ENCODE measurements at regions not wholly inside any gene's neighbourhood (a gene's known extent, or its start where the extent isn't known, plus 50 kb on each side); places are given as distances from the start of the nearest gene placed in this dataset.

- DNase-seq (ENCODE audit: low read depth, low spot score) (no peak), ATAC-seq (no peak)
- Histone ChIP-seq H3K4me3 (replicated peaks in 1 of 2; ENCODE audit: low read depth in 1 of 2, low read length in 2 of 2) (no peak overlapping the region), H4K20me1 (ENCODE audit: insufficient read depth) (no peaks in the 10 kb centered on the region; the same call in 1 of the 2 replicates), H3K9me2 (ENCODE audit: insufficient read depth) (no peaks in the 10 kb centered on the region), H3K9ac (ENCODE audit: low read length) (no peak overlapping the region), H3K4me1 (ENCODE audit: control insufficient read depth in 1 of 2, insufficient read depth in 2 of 2, low read length in 2 of 2) (peaks cover 0 to 8% of the 10 kb centered on the region in 2 experiments; a peak in 1 of 4 replicates), H3K27me3 (ENCODE audit: insufficient read depth, low read length) (no peaks in the 10 kb centered on the region), H3K79me2 (ENCODE audit: insufficient read depth, low read length) (no peaks in the 10 kb centered on the region), H3K4me2 (ENCODE audit: low read length) (no peak overlapping the region), H3K9me3 (ENCODE audit: control insufficient read depth in 1 of 2, insufficient read depth in 1 of 2, low read depth in 1 of 2, low read length in 2 of 2) (no peaks in the 10 kb centered on the region), H3K27ac (ENCODE audit: low read depth, low read length) (no peak overlapping the region), H3K36me3 (ENCODE audit: control insufficient read depth in 1 of 2, insufficient read depth in 2 of 2, low read length in 2 of 2) (no peaks in the 10 kb centered on the region), H2AFZ (ENCODE audit: low read depth, low read length, poor library complexity, severe bottlenecking) (no peak overlapping the region)
- ChIA-PET CTCF (no interaction called here), RAD21 (ENCODE audit: low non-redundant PET in 1 of 2, low total read pairs in 2 of 2, uncharacterized antibody in 2 of 2, unreplicated experiment in 2 of 2) (no interaction called here), POLR2A (no interaction called here)
- BruUV-seq (replicated peaks) = no TSS peak
- intact Hi-C loops (cut with micrococcal nuclease) = no loop called here
- TF ChIP-seq FOSL1 (IDR thresholded peaks at IDR 0.05; ENCODE audit: low read depth) (no peak), CTCF (IDR thresholded peaks at IDR 0.05 in 2 of 3, conservative IDR thresholded peaks at IDR 0.05 in 1 of 3; ENCODE audit: borderline replicate concordance in 1 of 3, insufficient read depth in 1 of 3, low read depth in 2 of 3, low read length in 2 of 3) (no peak), EGR1 (IDR thresholded peaks at IDR 0.05; ENCODE audit: low read depth) (no peak), RAD21 (IDR thresholded peaks at IDR 0.05; ENCODE audit: low read depth) (no peak), SP1 (IDR thresholded peaks at IDR 0.05; ENCODE audit: low read depth) (no peak), POLR2AphosphoS5 (IDR thresholded peaks at IDR 0.05; ENCODE audit: low read depth, low read length) (no peak), ATF3 (IDR thresholded peaks at IDR 0.05) (no peak), ZBTB33 (IDR thresholded peaks at IDR 0.05; ENCODE audit: extremely low read depth, insufficient replicate concordance, low read length) (no peak), TCF7L2 (IDR thresholded peaks at IDR 0.05; ENCODE audit: borderline replicate concordance, extremely low read depth, insufficient read depth, insufficient read length) (no peak), ZFX (IDR thresholded peaks at IDR 0.05) (no peak), YY1 (IDR thresholded peaks at IDR 0.05; ENCODE audit: extremely low read depth, insufficient replicate concordance, low read depth, low read length) (no peak), ELF1 (IDR thresholded peaks at IDR 0.05; ENCODE audit: borderline replicate concordance, low read depth) (no peak), POLR2A (IDR thresholded peaks at IDR 0.05; ENCODE audit: borderline replicate concordance, extremely low read depth, insufficient read depth, insufficient read length) (no peak), ZNF274 (IDR thresholded peaks at IDR 0.05; ENCODE audit: low read depth, low read length) (no peak), JUND (IDR thresholded peaks at IDR 0.05) (no peak), SRF (IDR thresholded peaks at IDR 0.05; ENCODE audit: low read depth) (no peak)
Measured at GRCh38 chr4:177960566-177960965, 518.3 kb upstream of the AGA start.

Data from HCT116 (cell line).